HCT116 (cell line): ENCODE measurements at regions not wholly inside any gene's neighbourhood (a gene's known extent, or its start where the extent isn't known, plus 50 kb on each side); places are given as distances from the start of the nearest gene placed in this dataset.

Experiments used
- ATAC-seq: fragments of 200-7000 bp; cut with Tn5 transposase; 2 replicates; pipeline ENCODE4 v1.9.1; 2020; ENCODE audit warnings: mild to moderate bottlenecking, moderate library complexity
- BruUV-seq: library from RNA; stranded (reverse); fragments of 400-500 nt; replicated peaks from 2 replicates; lab custom pipeline; 2021; lab: Mats Ljungman, UMichigan
- CTCF ChIA-PET: fragments of 300-600 bp; sonication (Branson Sonifier 250); formaldehyde crosslinking; loops from one replicate; lab custom pipeline; 2021; ENCODE audit warnings: antibody characterized with exemption; lab: Charles Lee
- POLR2A ChIA-PET: fragments of 300-600, 350-600 bp; sonication (Branson Sonifier 250); formaldehyde crosslinking; loops from one replicate; lab custom pipeline; 2021; ENCODE audit warnings: antibody characterized with exemption; lab: Charles Lee
- RAD21 ChIA-PET, 2 experiments: fragments of 300-600 bp; sonication (Branson Sonifier 250); formaldehyde crosslinking; loops; one replicate each; lab custom pipeline; 2023; ENCODE audit warnings: low total read pairs in 2 of 2; ENCODE audit not compliant: uncharacterized antibody in 2 of 2, unreplicated experiment in 2 of 2, low non-redundant PET in 1 of 2; lab: Charles Lee
- DNase-seq: peaks from one replicate; pipeline ENCODE4 v3.0.0-alpha.2; 2010; ENCODE audit warnings: low read depth, low spot score
- H2AFZ ChIP-seq: fragments of 200-600 bp; shearing (Covaris generic), sonication (generic); 2 replicates; pipeline ENCODE4 v1.6.1; 2017; ENCODE audit warnings: low read depth, mixed run types, mixed read lengths, antibody characterized with exemption, low read length; ENCODE audit not compliant: poor library complexity, severe bottlenecking
- H3K27ac ChIP-seq: 2 replicates; pipeline ENCODE4 v1.5.1; 2012; ENCODE audit warnings: low read depth, low read length
- H3K27me3 ChIP-seq: fragments of 200-600 bp; sonication (generic); 2 replicates; pipeline ENCODE4 v1.6.1; 2016; ENCODE audit warnings: mixed run types, low read length, mixed read lengths; ENCODE audit not compliant: insufficient read depth
- H3K36me3 ChIP-seq, 2 experiments: fragments of 200-500 bp in 1 of 2; fragments of 200-600 bp in 1 of 2; sonication (Bioruptor generic) in 1 of 2; sonication (generic) in 1 of 2; 2 replicates each; pipeline versions ENCODE4 v1.5.1 to v1.6.1; 2014 to 2016; ENCODE audit warnings: low read length in 2 of 2, inconsistent platforms in 1 of 2, mixed read lengths in 1 of 2, mixed run types in 1 of 2; ENCODE audit not compliant: insufficient read depth in 2 of 2, control insufficient read depth in 1 of 2
- H3K4me1 ChIP-seq, 2 experiments: fragments of 200-600 bp in 1 of 2; sonication (generic) in 1 of 2; 2 replicates each; pipeline versions ENCODE4 v1.5.1 to v1.6.1; 2012 to 2017; ENCODE audit warnings: low read length in 2 of 2, inconsistent platforms in 1 of 2, mild to moderate bottlenecking in 1 of 2, mixed read lengths in 1 of 2, mixed run types in 1 of 2, moderate library complexity in 1 of 2; ENCODE audit not compliant: insufficient read depth in 2 of 2, control insufficient read depth in 1 of 2
- H3K4me2 ChIP-seq: fragments of 200-600 bp; sonication (generic); 2 replicates; pipeline ENCODE4 v1.6.1; 2017; ENCODE audit warnings: mixed run types, low read length, mixed read lengths
- H3K4me3 ChIP-seq, 2 experiments: fragments of 200-600 bp in 1 of 2; sonication (generic) in 1 of 2; replicated peaks in 1 of 2; 2 replicates each; pipeline ENCODE4 v1.5.1; 2011 to 2016; ENCODE audit warnings: low read length in 2 of 2, control low read depth in 1 of 2, low read depth in 1 of 2, mild to moderate bottlenecking in 1 of 2, mixed read lengths in 1 of 2, mixed run types in 1 of 2
- H3K79me2 ChIP-seq: fragments of 200-600 bp; sonication (generic); 2 replicates; pipeline ENCODE4 v1.6.1; 2017; ENCODE audit warnings: mild to moderate bottlenecking, mixed run types, low read length, moderate library complexity, mixed read lengths; ENCODE audit not compliant: insufficient read depth
- H3K9ac ChIP-seq: fragments of 200-600 bp; sonication (generic); 2 replicates; pipeline ENCODE4 v1.6.1; 2016; ENCODE audit warnings: low read length, mixed read lengths
- H3K9me2 ChIP-seq: fragments of 200-600 bp; sonication (generic), shearing (Covaris generic); 2 replicates; pipeline ENCODE4 v1.6.1; 2017; ENCODE audit warnings: mixed run types, mild to moderate bottlenecking, moderate library complexity; ENCODE audit not compliant: insufficient read depth
- H3K9me3 ChIP-seq, 2 experiments: fragments of 200-500 bp in 1 of 2; fragments of 200-600 bp in 1 of 2; sonication (Bioruptor generic) in 1 of 2; sonication (generic) in 1 of 2; 2 replicates each; pipeline ENCODE4 v1.6.1; 2014 to 2017; ENCODE audit warnings: low read length in 2 of 2, mixed read lengths in 2 of 2, inconsistent platforms in 1 of 2, low read depth in 1 of 2, mild to moderate bottlenecking in 1 of 2, mixed run types in 1 of 2, moderate library complexity in 1 of 2; ENCODE audit not compliant: control insufficient read depth in 1 of 2, insufficient read depth in 1 of 2
- H4K20me1 ChIP-seq: fragments of 200-600 bp; sonication (generic), shearing (Covaris generic); 2 replicates; pipeline ENCODE4 v1.6.1; 2017; ENCODE audit warnings: mixed run types, mild to moderate bottlenecking, moderate library complexity; ENCODE audit not compliant: insufficient read depth
- CEBPB ChIP-seq: IDR thresholded peaks from 2 replicates; pipeline ENCODE4 v1.6.1; 2012; ENCODE audit warnings: low read depth
- ELF1 ChIP-seq: IDR thresholded peaks from 2 replicates; pipeline ENCODE4 v1.6.1; 2012; ENCODE audit warnings: low read depth, borderline replicate concordance
- FOSL1 ChIP-seq: IDR thresholded peaks from 2 replicates; pipeline ENCODE4 v1.6.1; 2012; ENCODE audit warnings: low read depth
- MAX ChIP-seq: IDR thresholded peaks from 2 replicates; pipeline ENCODE4 v1.6.1; 2012
- POLR2A ChIP-seq: IDR thresholded peaks from 2 replicates; pipeline ENCODE4 v1.7.0; 2011; ENCODE audit warnings: borderline replicate concordance; ENCODE audit not compliant: insufficient read depth, insufficient read length; ENCODE audit errors: extremely low read depth
- POLR2AphosphoS5 ChIP-seq: IDR thresholded peaks from 2 replicates; pipeline ENCODE4 v1.6.1; 2011; ENCODE audit warnings: mild to moderate bottlenecking, low read depth, low read length, moderate library complexity
- REST ChIP-seq: IDR thresholded peaks from 2 replicates; pipeline ENCODE4 v1.6.1; 2012; ENCODE audit warnings: low read depth
- SIN3A ChIP-seq: IDR thresholded peaks from 2 replicates; pipeline ENCODE4 v1.6.1; 2012; ENCODE audit warnings: low read depth
- ZFX ChIP-seq: fragments of 450-650 bp; IDR thresholded peaks from 2 replicates; pipeline ENCODE4 v1.6.1; 2017
- intact Hi-C: fragments of 100-400 bp; cut with micrococcal nuclease; formaldehyde crosslinking; loops from 2 replicates; pipeline ENCODE4 v1.10.0; 2022
- TF ChIP-seq, protein P1 (sequence below): IDR thresholded peaks from 2 replicates; pipeline ENCODE4 v1.6.1; 2011; ENCODE audit warnings: mild to moderate bottlenecking, low read length, moderate library complexity; ENCODE audit not compliant: insufficient replicate concordance; ENCODE audit errors: extremely low read depth

DNA sequence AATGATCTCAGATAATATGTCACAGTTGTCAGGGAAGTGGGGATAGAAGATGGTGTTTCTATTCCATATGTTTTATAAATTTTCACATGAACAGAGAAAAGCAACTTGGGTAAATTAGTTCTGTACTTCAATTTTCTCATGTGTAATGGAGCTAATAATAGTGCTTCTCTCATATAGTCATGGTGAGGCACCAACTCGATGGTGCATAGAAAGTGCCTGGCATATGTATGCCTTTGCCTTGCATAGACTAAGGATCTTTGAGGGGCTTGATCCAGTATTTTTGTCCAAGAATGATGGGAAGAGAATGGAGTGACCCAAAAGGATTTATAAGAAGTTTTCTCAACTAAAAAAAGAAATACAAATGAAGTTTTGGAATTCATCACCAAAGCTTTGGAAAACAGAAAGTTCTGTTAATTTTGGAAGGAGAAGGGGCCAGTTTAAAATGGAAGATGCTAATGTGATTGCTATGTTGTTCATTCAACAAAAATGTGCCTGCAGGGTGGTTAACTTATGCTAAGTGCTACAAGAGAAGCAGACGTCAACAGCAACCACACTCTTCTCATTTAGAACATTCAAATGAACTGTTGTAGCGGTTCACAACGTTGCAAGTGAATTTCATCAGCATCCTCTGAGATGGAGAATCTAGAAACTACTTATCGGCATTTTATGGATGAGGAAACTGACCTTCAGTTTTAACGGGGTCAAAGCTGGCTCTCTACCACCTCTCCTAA, 86.1 kb downstream of the RTP4 start (continued):
- TF ChIP-seq, protein P1, sequence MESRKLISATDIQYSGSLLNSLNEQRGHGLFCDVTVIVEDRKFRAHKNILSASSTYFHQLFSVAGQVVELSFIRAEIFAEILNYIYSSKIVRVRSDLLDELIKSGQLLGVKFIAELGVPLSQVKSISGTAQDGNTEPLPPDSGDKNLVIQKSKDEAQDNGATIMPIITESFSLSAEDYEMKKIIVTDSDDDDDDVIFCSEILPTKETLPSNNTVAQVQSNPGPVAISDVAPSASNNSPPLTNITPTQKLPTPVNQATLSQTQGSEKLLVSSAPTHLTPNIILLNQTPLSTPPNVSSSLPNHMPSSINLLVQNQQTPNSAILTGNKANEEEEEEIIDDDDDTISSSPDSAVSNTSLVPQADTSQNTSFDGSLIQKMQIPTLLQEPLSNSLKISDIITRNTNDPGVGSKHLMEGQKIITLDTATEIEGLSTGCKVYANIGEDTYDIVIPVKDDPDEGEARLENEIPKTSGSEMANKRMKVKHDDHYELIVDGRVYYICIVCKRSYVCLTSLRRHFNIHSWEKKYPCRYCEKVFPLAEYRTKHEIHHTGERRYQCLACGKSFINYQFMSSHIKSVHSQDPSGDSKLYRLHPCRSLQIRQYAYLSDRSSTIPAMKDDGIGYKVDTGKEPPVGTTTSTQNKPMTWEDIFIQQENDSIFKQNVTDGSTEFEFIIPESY: no peak

GRCh38 chr3:187450431-187451190, 82.4 kb downstream of the RTP4 start:
- H3K27ac ChIP-seq: no peak overlapping the region
- H3K9ac ChIP-seq: no peak overlapping the region
- no peak for TF ChIP-seq MAX
- TF ChIP-seq POLR2AphosphoS5: no peak
- TF ChIP-seq FOSL1: no peak
- no peak for TF ChIP-seq ZFX
- no peak for TF ChIP-seq POLR2A
- TF ChIP-seq CEBPB: no peak
- no peak for TF ChIP-seq ELF1
- TF ChIP-seq REST: no peak
- TF ChIP-seq SIN3A: no peak
- H3K4me2 ChIP-seq: no peak overlapping the region
- H3K4me1 ChIP-seq: no peaks in the 10 kb centered on the region
- RAD21 ChIA-PET: no interaction called here
- no peak overlapping the region for H3K4me3 ChIP-seq
- H3K79me2 ChIP-seq: no peaks in the 10 kb centered on the region
- intact Hi-C loops: no loop called here
- H2AFZ ChIP-seq: no peak overlapping the region
- DNase-seq (no peak), ATAC-seq (no peak)
- H3K9me2 ChIP-seq: no peaks in the 10 kb centered on the region
- CTCF ChIA-PET: no interaction called here
- no peaks in the 10 kb centered on the region for H3K9me3 ChIP-seq
- POLR2A ChIA-PET: no interaction called here
- no TSS peak for BruUV-seq
- no peaks in the 10 kb centered on the region for H3K36me3 ChIP-seq
- H3K27me3 ChIP-seq: no peaks in the 10 kb centered on the region
- H4K20me1 ChIP-seq: no peaks in the 10 kb centered on the region
